GM19240 (cell line): ENCODE measurements at regions not wholly inside any gene's neighbourhood (a gene's known extent, or its start where the extent isn't known, plus 50 kb on each side); places are given as distances from the start of the nearest gene placed in this dataset.
A peak's percentile ranks its signal among the peaks of the same experiment; 100 is the strongest.

Experiments
- DNase-seq: peaks from one replicate; pipeline ENCODE4 v3.0.0; 2011; ENCODE audit warnings: low spot score; ENCODE audit not compliant: insufficient read length

DNA sequence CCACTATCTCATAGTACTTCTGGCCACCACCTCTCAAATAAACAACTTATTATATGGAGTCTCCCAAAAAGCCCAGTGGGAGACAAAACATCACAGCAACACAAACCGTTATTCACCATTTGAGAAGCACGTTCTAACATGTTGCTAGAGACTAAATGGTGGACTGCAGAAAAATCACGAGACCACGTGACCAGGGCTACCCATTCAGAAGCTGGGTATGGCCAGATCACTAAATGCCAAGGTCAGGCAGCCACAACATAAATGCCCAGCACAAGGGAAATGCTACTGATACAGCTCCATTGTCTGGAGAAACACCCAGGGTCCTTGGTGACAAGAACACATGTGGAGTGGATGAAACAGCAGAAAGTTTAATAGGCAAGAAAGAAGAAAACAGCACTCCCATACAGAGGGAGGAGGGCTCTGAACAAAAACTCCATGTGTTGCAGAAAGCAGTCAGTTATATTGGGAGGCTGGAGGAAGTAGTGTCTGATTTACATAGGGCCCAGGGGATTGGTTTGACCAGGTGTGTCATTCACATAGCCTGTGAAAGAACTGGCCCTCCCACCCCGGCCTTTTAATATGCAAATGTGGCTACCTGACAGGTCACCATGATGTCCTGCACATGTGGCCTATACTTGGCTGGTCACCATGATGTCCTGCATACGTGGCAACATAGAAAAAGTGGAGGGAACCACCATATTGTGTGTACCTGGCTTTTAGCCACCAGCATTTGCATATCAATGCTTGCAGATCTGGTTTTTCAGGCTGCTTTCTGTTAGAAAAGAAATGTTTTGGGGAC is 97.2 kb downstream of the TRIM36 start:
- no peak for DNase-seq

DNA sequence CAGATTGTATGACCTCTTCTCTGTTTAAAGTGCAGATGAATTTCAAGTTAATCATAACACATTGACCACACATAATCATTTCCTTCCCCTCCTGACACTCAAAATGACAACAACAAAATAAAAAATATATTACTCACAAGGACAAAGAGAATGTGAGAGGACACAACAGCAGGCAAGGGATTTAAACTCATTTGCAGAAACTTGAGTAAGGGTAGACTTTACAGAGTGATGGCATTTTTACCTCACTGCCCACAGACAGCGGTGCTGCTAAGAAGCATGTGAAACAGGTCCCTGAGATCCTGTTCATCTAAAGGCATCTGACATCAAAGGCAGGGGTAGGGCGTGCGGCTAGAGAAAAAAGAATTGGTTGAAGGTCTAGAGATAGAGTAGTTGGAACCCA is 99.0 kb downstream of the TRIM36 start:
- DNase-seq, result no peak

- no peak for DNase-seq
Observed at GRCh38 chr5:115069087-115069968, 100.4 kb downstream of the TRIM36 start.

GRCh38 chr5:115068239-115069086 is 101.2 kb downstream of the TRIM36 start:
- DNase-seq, result peak; percentile 5

GRCh38 chr5:115064380-115064779 is 105.3 kb downstream of the TRIM36 start:
- DNase-seq, result no peak

- DNase-seq, result no peak
Observed at GRCh38 chr5:115054387-115054951, 115.2 kb downstream of the TRIM36 start.

- DNase-seq, result no peak
Observed at GRCh38 chr5:115052948-115053347, 116.8 kb downstream of the TRIM36 start.

DNA sequence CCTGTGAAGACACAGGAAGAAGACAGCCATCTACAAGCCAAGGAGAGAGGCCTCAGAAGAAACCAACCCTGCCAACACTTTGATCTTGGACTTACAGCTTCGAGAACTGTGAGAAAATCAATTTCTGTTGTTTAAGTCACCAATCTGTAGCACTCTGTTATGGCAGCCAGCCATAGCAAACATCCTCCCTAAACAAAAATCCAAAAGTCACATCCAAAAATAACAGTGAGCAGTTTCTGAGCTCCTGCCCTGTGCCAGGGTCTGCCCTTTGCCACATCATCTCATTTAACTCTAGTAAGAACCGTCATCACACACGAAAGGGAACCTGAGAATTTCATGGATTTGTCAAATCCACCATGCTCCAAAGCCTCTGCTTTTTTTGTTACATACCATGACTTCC is 118.8 kb downstream of the TRIM36 start:
- no peak for DNase-seq

DNA sequence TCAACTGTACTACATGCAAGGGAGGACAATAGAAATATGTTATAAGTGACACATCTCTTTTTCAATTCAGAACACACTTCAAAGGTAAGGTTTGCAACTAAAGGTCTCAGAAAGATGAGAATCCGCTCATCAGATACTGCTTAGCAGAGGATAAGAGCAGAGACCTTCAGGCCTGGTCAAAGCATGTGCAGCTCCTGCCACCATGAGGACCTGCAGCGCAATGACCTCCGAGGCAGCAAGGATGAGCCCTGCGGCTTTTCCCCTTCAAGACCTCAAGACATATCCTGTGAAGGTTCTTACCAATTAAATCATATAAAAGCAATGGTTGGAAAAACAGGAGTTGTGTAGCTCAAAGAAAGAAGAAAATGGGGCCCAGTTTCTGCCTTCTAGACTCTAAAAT is 135.8 kb downstream of the TRIM36 start:
- no peak for DNase-seq

DNA sequence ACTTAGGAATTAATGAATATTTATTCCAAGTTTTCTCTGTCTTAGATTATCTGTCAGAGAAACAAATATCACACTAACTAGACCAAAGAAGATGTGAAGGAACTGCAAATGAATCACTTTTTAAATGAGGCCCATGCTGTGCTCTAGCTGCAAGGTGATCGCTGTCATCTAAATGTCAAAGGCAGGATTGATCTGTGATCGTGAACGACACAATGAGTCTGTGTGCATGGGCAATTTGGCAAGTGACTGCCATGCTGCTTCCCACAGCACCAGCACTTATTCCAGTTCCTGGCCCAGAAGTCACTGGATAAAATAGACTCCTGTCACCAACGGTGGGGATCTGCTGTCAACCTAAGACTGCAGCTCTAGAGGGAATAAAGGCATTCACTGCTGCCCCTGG is 141.2 kb downstream of the TRIM36 start:
- DNase-seq, result no peak

DNA sequence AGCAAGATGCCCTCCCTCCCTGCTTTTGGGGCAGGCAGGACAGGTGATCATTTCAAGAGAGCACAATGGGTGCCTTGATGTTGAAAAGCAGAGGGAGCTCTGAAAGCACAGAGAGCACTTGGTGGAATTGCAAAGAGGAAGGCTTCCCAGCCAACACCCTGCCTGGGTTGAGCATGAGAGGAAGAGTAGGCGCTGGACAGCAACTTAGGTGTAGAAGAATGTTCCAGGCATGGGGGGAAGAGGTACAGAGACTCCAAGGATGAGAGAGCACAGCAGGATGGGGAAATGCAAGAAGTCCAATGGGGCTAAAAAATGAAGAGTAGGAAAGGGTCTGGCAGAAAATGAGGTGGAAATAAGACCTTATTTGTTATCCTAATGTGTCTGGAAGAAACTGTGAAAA is 144.8 kb downstream of the TRIM36 start:
- DNase-seq, result no peak

GRCh38 chr5:115022303-115022702 is 147.4 kb downstream of the TRIM36 start:
- no peak for DNase-seq

GRCh38 chr5:115016646-115017045 is 153.1 kb downstream of the TRIM36 start:
- DNase-seq, result no peak

GRCh38 chr5:114999176-114999575 is 170.5 kb downstream of the TRIM36 start:
- DNase-seq, result no peak

- DNase-seq, result no peak
Observed at GRCh38 chr5:114989512-114989911, 180.2 kb downstream of the TRIM36 start.

- DNase-seq, result no peak
Observed at GRCh38 chr5:114988096-114988495, 181.6 kb downstream of the TRIM36 start.

GRCh38 chr5:114984796-114985195 is 184.9 kb downstream of the TRIM36 start:
- DNase-seq, result no peak

GRCh38 chr5:114981111-114981510 is 188.6 kb downstream of the TRIM36 start:
- DNase-seq, result no peak

- DNase-seq, result no peak
Observed at GRCh38 chr5:114977979-114978573, 191.6 kb downstream of the TRIM36 start.

DNA sequence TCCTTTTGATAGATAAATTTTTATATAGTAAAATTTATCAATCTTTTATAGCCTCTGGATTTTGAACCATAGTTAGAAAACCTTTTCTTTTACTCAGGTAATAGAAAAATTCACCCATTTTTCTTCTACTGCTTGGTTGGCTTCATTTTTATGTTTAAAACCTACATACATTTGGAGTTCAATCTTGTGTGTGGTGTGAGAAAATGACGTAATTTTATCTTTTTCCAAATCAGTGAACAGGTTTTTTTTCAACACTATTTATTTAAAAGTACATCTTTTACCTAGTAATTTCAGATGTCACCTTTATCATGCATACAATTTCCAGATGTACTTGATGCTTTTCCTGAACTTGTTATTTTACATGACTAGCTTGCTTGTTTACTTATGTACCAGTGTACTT is 200.2 kb downstream of the TRIM36 start:
- no peak for DNase-seq

GRCh38 chr5:114957384-114957783 is 212.3 kb downstream of the TRIM36 start:
- no peak for DNase-seq
